Activated CD4-positive, alpha-beta T cell treated with anti-CD3 and anti-CD28 coated beads, Interleukin-2, Interleukin-6, amounts not matched to agents 100 ng/mL and 50 ng/mL, durations not matched to agents 16 hours and 8 hours (primary cell): ENCODE measurements at regions not wholly inside any gene's neighbourhood (a gene's known extent, or its start where the extent isn't known, plus 50 kb on each side); places are given as distances from the start of the nearest gene placed in this dataset.

Source experiments
- DNase-seq: peaks from one replicate; pipeline ENCODE4 v3.0.0-alpha.2; 2020

DNA sequence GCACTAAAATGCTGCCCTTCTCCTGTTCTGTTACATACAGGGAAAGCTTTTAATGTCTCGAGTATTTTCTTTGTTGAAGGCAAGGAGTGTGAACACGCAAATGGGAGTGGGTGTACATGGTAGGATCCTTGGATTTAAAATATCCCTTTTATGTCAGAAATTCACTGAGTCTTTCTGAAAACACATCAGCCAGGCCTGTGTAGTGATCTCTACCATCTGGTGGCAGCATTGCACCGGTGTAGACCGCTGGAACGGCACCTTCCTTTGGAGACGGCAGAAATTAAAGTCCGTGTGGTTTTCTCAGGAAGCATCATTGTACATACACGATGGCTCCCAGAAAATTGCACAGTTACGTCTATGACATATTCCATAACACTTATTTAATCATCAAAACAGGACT lies 515.8 kb downstream of the GALR1 start:
- peak; percentile 30 for DNase-seq

DNA sequence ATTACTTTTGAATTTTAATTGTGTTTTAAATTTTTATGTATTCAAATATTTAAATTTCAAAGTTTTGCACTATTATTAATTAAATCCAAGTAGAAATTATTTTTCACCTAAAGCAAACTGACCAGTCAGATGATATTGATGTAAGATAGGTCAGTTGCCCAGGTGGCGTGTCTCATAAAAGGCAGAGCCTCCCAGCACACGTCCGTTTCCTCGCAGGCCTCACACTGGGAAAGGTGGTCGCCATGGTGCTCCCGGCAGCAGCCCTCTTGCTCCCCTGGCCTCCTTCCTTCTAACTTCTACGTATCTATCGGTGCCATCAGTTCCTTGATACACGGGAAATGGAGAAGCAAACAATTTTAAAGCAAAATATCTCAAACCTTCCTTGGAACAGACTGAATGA lies 516.8 kb downstream of the GALR1 start:
- DNase-seq = no peak

DNA sequence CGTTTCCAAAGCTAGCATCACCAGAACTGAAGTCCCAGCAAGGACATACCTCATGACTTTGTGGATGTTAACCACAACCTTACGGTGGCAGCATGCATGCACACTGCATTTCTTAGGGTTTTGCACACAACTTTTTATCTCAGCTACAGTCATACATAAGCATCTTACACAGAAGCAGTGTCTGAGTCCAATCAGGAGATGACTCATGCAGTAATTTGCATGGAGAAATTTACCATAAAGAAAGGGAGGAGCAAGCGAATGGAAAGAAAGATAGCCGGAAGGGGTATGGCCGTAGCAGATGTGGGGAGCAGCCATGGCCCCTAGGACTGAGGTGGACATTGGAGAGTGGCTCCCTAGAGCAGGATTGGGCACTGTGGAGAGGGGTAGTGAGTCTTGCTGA lies 522.5 kb downstream of the GALR1 start:
- no peak for DNase-seq

DNA sequence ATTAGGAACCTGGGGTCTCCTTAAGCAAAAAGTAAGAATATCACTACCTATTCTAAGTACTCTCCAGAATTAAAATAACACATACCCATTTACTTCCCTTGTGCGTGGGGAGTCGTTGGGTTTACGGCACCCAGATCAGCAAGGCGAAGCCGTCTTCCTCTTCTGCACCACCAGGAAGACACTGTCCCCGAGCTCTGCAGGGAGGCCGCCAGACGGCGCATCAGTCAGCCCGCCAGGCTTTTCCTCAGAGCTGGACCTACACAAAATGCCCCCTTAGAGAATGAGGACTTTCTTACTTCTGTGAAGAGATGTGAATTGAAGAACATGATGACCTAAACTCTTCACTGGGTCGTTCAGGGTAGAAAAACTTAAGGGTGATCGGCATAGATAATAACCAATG lies 526.5 kb downstream of the GALR1 start:
- no peak for DNase-seq

DNA sequence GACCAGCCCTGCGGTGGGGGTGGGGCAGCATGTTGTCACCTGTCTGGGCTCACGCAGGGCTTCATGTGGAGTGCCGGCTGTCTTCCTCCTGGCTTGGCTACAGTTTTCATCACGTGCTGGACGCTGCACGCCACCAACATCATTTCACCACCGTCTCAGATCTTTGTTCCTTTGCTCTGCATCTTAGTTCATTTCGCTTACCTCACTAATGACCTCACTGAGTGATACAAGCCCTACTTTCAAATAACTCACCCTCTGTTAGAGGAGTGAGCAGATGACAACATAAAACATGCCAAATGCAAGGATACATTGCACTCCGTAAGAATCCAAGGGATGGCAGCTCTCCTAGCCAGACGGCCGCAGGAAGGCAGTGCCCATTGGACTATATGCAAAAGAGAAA lies 527.5 kb downstream of the GALR1 start:
- DNase-seq = no peak

DNA sequence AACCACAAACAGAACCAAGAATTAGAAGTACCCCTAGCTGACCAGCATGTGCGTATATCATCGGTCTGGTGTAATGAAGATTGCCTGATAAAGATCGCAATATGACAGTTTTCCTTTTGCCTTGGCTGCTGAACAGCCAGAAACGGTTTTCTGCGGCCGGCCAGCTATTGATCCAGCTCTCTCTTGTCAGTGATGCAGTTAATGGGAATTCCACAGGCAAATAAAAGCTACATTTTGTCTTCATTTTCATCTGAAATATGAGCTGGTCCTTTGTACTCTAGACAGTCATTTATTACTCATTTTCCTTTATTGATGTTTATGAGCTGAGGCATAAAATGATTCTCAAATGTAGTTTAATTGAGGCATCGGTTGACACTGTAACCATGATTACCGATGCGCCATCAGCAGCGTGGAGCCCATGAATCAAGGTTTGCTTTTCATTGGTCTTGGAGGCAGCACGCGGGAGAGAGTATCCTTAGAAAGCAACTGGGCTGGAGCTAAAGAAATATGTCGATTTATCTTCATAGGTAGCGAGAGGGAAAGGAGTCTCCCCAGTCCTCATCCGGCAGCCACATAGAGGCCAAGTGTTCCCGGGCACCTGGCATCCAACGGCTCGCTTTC lies 535.2 kb downstream of the GALR1 start:
- DNase-seq = no peak

- DNase-seq = no peak
These were observed 535.8 kb downstream of the GALR1 start for GRCh38 chr18:77785415-77785975.

DNA sequence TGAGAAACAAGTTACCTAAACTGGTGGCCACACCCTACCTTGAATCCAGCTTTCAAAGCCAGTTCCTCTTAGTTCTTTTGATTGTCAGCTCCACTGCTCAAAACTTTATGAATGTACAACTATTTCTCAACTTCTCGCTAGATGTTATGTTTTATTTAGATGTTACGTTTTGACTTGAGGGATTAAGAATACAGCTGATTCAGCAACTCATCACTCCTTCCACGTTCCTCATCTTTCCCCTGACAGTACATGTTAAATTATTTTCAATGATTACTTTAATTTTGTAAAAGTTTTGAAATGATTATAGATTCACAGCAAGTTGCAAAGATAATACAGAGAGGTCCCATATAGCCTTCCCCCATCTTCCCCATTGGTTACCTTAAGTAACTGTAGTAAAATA lies 553.4 kb downstream of the GALR1 start:
- DNase-seq = no peak

DNA sequence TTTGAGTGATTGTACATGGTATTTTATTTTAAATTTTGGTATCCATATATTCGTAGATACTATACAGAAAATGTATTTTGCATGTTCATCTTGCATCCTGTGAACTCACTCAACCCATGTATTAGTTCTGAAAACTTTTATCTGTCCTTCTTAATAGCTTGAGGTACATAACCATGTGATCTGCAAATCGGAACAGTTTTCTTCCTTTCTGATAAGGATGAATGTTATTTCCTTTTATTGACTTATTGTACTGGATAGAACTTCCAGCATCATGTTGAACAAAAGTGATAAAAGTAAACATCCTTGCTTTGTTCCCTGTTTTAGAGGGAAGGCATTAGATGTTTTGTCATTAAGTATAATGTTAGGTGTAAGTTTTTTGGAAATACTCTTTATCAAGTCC lies 554.7 kb downstream of the GALR1 start:
- no peak for DNase-seq

DNA sequence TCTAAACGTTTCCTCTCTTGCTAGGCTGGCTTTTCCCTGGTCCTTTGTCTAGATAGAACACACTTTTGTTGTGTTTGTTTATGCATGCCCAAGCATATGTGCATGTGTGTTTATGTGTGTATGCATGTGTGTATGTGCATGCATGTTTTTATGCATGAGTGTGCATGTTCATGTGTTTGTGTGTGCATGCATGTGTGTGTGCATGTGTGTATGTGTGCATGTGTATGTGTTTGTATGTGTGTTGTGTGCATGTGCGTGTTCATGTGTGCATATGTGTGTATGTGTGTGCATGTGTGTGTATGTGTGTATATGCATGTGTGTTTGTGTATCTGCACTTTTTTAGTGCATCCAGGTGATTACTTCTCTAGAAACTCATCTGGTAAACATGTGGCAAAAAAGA lies 558.0 kb downstream of the GALR1 start:
- no peak for DNase-seq

- DNase-seq = no peak
These were observed 561.9 kb downstream of the GALR1 start for GRCh38 chr18:77811503-77811902.

GRCh38 chr18:77815666-77816338 lies 566.2 kb downstream of the GALR1 start:
- no peak for DNase-seq

DNA sequence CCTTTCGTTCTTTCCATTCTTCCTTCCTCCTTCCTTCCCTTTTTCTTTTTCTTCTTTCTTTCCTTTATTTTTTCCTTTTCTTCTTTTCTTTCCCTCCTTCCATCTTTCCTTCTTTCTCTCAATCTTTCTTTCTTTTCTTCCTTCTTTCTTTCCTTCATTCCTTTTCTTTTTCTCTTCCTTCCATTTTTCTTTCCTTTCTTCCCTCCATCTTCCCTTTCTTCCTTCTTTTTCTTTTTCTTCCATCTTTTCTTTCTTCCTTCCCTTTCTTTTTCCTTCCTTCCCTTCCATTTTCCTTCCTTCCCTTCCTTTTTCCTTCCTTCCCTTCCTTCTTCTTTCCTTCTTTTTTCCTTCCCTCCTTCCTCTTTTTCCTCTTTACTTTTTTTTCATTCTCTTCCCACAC lies 568.7 kb downstream of the GALR1 start:
- DNase-seq = no peak

GRCh38 chr18:77820472-77820871 lies 570.8 kb downstream of the GALR1 start:
- no peak for DNase-seq

- DNase-seq = no peak
These were observed 572.2 kb downstream of the GALR1 start for GRCh38 chr18:77821892-77822291.

GRCh38 chr18:77822632-77823031 lies 573.0 kb downstream of the GALR1 start:
- no peak for DNase-seq

- DNase-seq = no peak
These were observed 584.2 kb downstream of the GALR1 start for GRCh38 chr18:77833807-77834206.

- no peak for DNase-seq
These were observed 602.2 kb downstream of the GALR1 start for GRCh38 chr18:77851802-77852201.

DNA sequence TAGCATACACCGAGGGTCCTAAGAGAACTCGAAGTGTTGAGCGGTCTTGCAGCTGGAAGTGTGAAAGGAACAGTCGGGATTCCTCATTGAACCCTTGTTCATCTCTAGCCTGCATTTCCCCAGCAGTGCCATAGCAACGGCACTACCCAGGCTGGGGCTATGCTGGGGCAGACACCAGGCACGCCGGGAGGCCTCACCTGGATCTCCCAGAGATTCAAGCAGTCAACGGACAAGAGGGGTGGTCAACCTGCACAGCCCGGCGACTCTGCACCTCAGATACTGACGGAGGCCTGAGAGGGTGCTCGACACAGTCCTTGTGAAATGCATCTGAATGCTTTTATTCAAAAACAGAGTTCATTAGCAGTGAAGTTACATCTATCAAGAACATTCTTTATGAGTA lies 604.2 kb downstream of the GALR1 start:
- no peak for DNase-seq

- DNase-seq = no peak
These were observed 608.3 kb downstream of the GALR1 start for GRCh38 chr18:77857678-77858655.

GRCh38 chr18:77859634-77860033 lies 610.0 kb downstream of the GALR1 start:
- DNase-seq = no peak

- no peak for DNase-seq
These were observed 612.6 kb downstream of the GALR1 start for GRCh38 chr18:77862066-77862757.

DNA sequence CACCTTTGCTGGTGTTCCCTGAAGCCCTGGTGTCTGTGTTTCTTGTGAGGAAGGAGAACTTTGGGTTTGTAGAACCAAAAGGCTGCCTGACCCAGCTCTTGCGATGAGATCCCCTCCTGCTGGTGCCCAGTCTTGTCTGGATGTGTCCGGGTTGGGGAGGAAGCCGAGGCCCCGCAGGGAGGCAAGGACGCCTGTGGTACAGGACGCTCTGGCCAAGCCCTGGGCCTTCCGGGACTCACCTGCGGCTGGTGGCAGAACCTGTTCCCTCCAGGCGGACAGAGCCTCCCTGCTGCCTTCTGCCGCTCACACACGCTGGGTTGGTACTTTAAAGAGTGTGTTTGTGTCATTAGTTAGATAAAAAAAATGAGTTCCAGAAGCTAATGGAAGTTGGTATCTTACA lies 616.2 kb downstream of the GALR1 start:
- no peak for DNase-seq
